Muscle of back (tissue), 3 donors: ENCODE measurements at regions not wholly inside any gene's neighbourhood (a gene's known extent, or its start where the extent isn't known, plus 50 kb on each side); places are given as distances from the start of the nearest gene placed in this dataset.
"Not testable (repeated sequence)": the region's sequence is repeated elsewhere in the genome, so short reads cannot be mapped to it uniquely, and the experiment has no call there.

Experiments
- DNase-seq, 3 donors: peaks; one replicate each; pipeline versions ENCODE4 v3.0.0 to v3.0.0-alpha.2; 2013

DNA sequence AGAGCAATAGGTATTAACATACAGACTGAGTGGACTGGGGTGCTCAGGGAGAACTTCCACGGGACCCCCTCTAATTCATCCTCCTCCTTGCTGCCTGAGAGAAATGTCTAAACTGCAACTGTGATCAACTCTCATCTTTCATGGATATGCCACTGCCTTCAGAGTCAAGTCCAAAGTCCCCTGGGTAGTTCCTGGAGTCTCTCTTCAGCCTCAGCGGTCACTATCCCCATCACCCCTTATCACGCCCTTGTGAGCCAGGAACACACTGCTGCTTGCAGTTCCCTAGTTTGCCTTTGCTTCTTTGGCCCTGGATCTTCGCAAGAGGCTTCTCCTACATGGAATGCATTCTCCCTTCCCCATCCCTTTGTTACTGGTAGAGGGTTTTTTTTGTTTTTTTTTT lies 58.7 kb upstream of the AUTS2 start:
- no peak for DNase-seq

DNA sequence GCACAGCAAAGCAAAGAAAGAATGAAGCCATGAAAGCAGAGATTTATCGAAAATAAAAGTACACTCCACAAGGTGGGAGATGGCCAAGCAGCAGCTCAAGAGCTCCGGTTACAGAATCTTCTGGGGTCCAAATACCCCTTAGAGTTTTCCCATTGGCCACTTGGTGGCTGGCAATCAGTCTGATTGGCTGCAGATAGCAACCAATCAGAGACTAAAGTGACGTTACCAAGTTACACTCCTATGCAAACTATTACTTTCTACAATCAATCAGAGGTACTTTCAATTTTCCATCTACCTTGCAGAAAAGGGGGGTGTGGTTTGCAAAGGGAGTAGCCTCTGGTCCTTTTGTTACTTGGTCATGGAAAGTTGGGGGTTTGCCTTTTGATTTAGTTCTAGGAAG lies 58.0 kb upstream of the AUTS2 start:
- DNase-seq, result no peak

DNA sequence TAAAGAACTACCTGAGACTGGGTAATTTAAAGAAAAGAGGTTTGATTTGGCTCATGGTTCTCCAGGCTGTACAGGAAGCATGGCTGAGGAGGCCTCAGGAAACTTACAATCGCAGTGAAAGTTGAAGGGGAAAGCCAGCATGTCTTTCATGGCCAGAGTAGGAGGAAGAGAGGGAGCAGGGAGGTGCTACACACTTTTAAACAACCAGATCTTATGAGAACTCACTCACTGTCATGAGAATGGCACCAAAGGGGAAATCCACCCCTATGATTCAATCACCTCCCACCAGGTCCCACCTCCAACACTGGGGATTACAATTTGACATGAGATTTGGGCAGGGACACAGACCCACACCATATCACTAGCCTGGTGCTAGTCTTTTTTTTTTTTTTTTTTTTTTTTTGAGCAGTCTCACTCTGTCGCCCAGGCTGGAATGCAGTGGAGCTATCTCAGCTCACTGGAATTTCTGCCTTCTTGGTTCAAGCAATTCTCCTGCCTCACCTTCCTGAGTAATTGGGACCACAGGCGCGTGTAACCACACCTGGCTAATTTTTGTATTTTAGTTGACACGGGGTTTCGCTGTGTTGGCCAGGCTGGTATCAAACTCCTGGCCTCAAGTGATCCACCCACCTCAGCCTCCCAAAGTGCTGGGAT lies 56.4 kb upstream of the AUTS2 start:
- not testable (repeated sequence) for DNase-seq

DNA sequence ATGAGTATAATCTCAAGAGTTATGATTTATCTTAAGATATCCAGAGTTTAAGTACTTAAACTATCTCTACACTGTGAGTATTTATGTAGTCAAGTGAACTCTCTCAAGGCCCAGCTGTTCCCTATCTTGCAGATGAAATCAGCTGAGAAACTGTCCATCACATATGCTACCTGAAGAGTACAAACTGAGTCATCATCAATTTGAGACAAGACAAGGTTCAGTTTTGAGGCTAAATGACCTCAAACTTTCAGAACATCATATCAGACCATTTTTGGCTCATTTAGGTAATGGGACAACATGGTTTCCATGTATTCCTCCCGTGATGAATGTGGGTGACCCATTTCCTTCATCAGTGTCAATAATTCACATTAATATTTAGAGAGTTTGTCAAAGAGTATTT lies 53.1 kb upstream of the AUTS2 start:
- no peak for DNase-seq
